Karpas-422 (cell line): ENCODE measurements at regions not wholly inside any gene's neighbourhood (a gene's known extent, or its start where the extent isn't known, plus 50 kb on each side); places are given as distances from the start of the nearest gene placed in this dataset.

Experiments
- DNase-seq: peaks from one replicate; pipeline ENCODE4 v3.0.0-alpha.2; 2015
- H2AFZ ChIP-seq: fragments of 200-600 bp; sonication (generic); 2 replicates; pipeline ENCODE4 v1.6.1; 2014; ENCODE audit warnings: antibody characterized with exemption, low read length, mixed read lengths
- H3K27ac ChIP-seq: fragments of 200-600 bp; sonication (generic); 2 replicates; pipeline ENCODE4 v1.5.1; 2014; ENCODE audit warnings: mild to moderate bottlenecking, low read length, moderate library complexity
- H3K27me3 ChIP-seq: fragments of 200-600 bp; sonication (generic); 2 replicates; pipeline ENCODE4 v1.6.1; 2014; ENCODE audit warnings: low read length, mixed read lengths
- H3K36me3 ChIP-seq: fragments of 200-600 bp; sonication (generic); 2 replicates; pipeline ENCODE4 v1.6.1; 2014; ENCODE audit warnings: low read length, mixed read lengths; ENCODE audit not compliant: insufficient read depth
- H3K4me1 ChIP-seq: fragments of 200-600 bp; sonication (generic); 2 replicates; pipeline ENCODE4 v1.6.1; 2014; ENCODE audit warnings: mild to moderate bottlenecking, low read length, mixed read lengths
- H3K4me2 ChIP-seq: fragments of 200-600 bp; sonication (generic); 2 replicates; pipeline ENCODE4 v1.6.1; 2014; ENCODE audit warnings: low read length, low read depth, mild to moderate bottlenecking; ENCODE audit not compliant: poor library complexity, severe bottlenecking
- H3K4me3 ChIP-seq: fragments of 200-600 bp; sonication (generic); 2 replicates; pipeline ENCODE4 v1.5.1; 2014; ENCODE audit warnings: mild to moderate bottlenecking, antibody characterized with exemption, low read length, mixed read lengths
- H3K79me2 ChIP-seq: fragments of 200-600 bp; sonication (generic); 2 replicates; pipeline ENCODE4 v1.6.1; 2014; ENCODE audit warnings: mild to moderate bottlenecking, low read length, mixed read lengths
- H3K9ac ChIP-seq: fragments of 200-600 bp; sonication (generic); 2 replicates; pipeline ENCODE4 v1.6.0; 2014; ENCODE audit warnings: low read length
- H3K9me2 ChIP-seq: fragments of 200-600 bp; sonication (generic), shearing (Covaris generic); replicated peaks from 2 replicates; pipeline ENCODE4 v1.6.0; 2014; ENCODE audit warnings: mild to moderate bottlenecking, low read length, moderate library complexity; ENCODE audit not compliant: insufficient read depth
- H3K9me3 ChIP-seq: fragments of 300-700, 200-600 bp; sonication (generic); 2 replicates; pipeline ENCODE4 v1.6.1; 2014; ENCODE audit warnings: low read length, mixed read lengths
- H4K20me1 ChIP-seq: fragments of 200-600 bp; sonication (generic); 2 replicates; pipeline ENCODE4 v1.6.1; 2014; ENCODE audit warnings: mild to moderate bottlenecking, antibody characterized with exemption, low read length, low read depth; ENCODE audit not compliant: insufficient read depth

GRCh38 chr7:115224922-115225321 is 303.0 kb downstream of the MDFIC start:
- no peak overlapping the region for H3K27ac ChIP-seq
- H3K9ac ChIP-seq, result no peak overlapping the region
- H3K36me3 ChIP-seq, result no peaks in the 10 kb centered on the region
- no peaks in the 10 kb centered on the region for H4K20me1 ChIP-seq
- H2AFZ ChIP-seq, result no peak overlapping the region
- H3K4me3 ChIP-seq, result no peak overlapping the region
- H3K79me2 ChIP-seq, result no peaks in the 10 kb centered on the region
- H3K27me3 ChIP-seq, result no peaks in the 10 kb centered on the region
- no peak overlapping the region for H3K4me2 ChIP-seq
- H3K4me1 ChIP-seq, result no peaks in the 10 kb centered on the region
- H3K9me3 ChIP-seq, result peaks cover 32% of the 10 kb centered on the region
- DNase-seq, result no peak
- no peaks in the 10 kb centered on the region for H3K9me2 ChIP-seq

GRCh38 chr7:115223959-115224358 is 302.1 kb downstream of the MDFIC start:
- Histone ChIP-seq H3K4me2 (no peak overlapping the region), H4K20me1 (no peaks in the 10 kb centered on the region), H3K4me1 (no peaks in the 10 kb centered on the region), H3K36me3 (no peaks in the 10 kb centered on the region), H3K4me3 (no peak overlapping the region), H2AFZ (no peak overlapping the region), H3K27me3 (no peaks in the 10 kb centered on the region), H3K79me2 (no peaks in the 10 kb centered on the region), H3K9me3 (peaks cover 35% of the 10 kb centered on the region), H3K9me2 (no peaks in the 10 kb centered on the region), H3K9ac (no peak overlapping the region), H3K27ac (no peak overlapping the region)
- DNase-seq, result no peak

- Histone ChIP-seq H3K9ac (no peak overlapping the region), H3K36me3 (no peaks in the 10 kb centered on the region), H4K20me1 (no peaks in the 10 kb centered on the region), H2AFZ (no peak overlapping the region), H3K4me2 (no peak overlapping the region), H3K27ac (no peak overlapping the region), H3K27me3 (no peaks in the 10 kb centered on the region), H3K4me1 (no peaks in the 10 kb centered on the region), H3K9me2 (no peaks in the 10 kb centered on the region), H3K79me2 (no peaks in the 10 kb centered on the region), H3K4me3 (no peak overlapping the region), H3K9me3 (peaks cover 34% of the 10 kb centered on the region)
- no peak for DNase-seq
Observed at GRCh38 chr7:115221456-115221855, 299.6 kb downstream of the MDFIC start.

GRCh38 chr7:115218076-115218475 is 296.2 kb downstream of the MDFIC start:
- peaks cover 30% of the 10 kb centered on the region for H3K9me3 ChIP-seq
- no peaks in the 10 kb centered on the region for H3K9me2 ChIP-seq
- H3K27me3 ChIP-seq, result no peaks in the 10 kb centered on the region
- H3K9ac ChIP-seq, result no peak overlapping the region
- no peak overlapping the region for H3K27ac ChIP-seq
- no peaks in the 10 kb centered on the region for H3K36me3 ChIP-seq
- no peak overlapping the region for H2AFZ ChIP-seq
- no peaks in the 10 kb centered on the region for H3K4me1 ChIP-seq
- no peaks in the 10 kb centered on the region for H4K20me1 ChIP-seq
- H3K4me2 ChIP-seq, result no peak overlapping the region
- DNase-seq, result no peak
- H3K79me2 ChIP-seq, result no peaks in the 10 kb centered on the region
- H3K4me3 ChIP-seq, result no peak overlapping the region

GRCh38 chr7:115217373-115217772 is 295.5 kb downstream of the MDFIC start:
- Histone ChIP-seq H3K9me3 (peaks cover 29% of the 10 kb centered on the region), H3K36me3 (no peaks in the 10 kb centered on the region), H3K79me2 (no peaks in the 10 kb centered on the region), H3K4me1 (no peaks in the 10 kb centered on the region), H4K20me1 (no peaks in the 10 kb centered on the region), H3K4me3 (no peak overlapping the region), H3K27me3 (no peaks in the 10 kb centered on the region), H3K9ac (no peak overlapping the region), H2AFZ (no peak overlapping the region), H3K27ac (no peak overlapping the region), H3K9me2 (no peaks in the 10 kb centered on the region), H3K4me2 (no peak overlapping the region)
- no peak for DNase-seq

- no peaks in the 10 kb centered on the region for H3K4me1 ChIP-seq
- no peak overlapping the region for H3K4me2 ChIP-seq
- no peaks in the 10 kb centered on the region for H3K9me2 ChIP-seq
- H4K20me1 ChIP-seq, result no peaks in the 10 kb centered on the region
- no peak overlapping the region for H3K9ac ChIP-seq
- no peaks in the 10 kb centered on the region for H3K79me2 ChIP-seq
- H3K27ac ChIP-seq, result no peak overlapping the region
- H3K9me3 ChIP-seq, result peaks cover 32% of the 10 kb centered on the region
- no peaks in the 10 kb centered on the region for H3K27me3 ChIP-seq
- H2AFZ ChIP-seq, result no peak overlapping the region
- H3K36me3 ChIP-seq, result no peaks in the 10 kb centered on the region
- H3K4me3 ChIP-seq, result no peak overlapping the region
- no peak for DNase-seq
Observed at GRCh38 chr7:115216652-115217051, 294.8 kb downstream of the MDFIC start.

GRCh38 chr7:115211171-115211570 is 289.3 kb downstream of the MDFIC start:
- peaks cover 26% of the 10 kb centered on the region for H3K9me3 ChIP-seq
- H3K79me2 ChIP-seq, result no peaks in the 10 kb centered on the region
- no peaks in the 10 kb centered on the region for H3K9me2 ChIP-seq
- no peak overlapping the region for H3K27ac ChIP-seq
- no peaks in the 10 kb centered on the region for H3K36me3 ChIP-seq
- no peaks in the 10 kb centered on the region for H3K27me3 ChIP-seq
- H2AFZ ChIP-seq, result no peak overlapping the region
- no peak overlapping the region for H3K9ac ChIP-seq
- H3K4me3 ChIP-seq, result no peak overlapping the region
- no peaks in the 10 kb centered on the region for H3K4me1 ChIP-seq
- H4K20me1 ChIP-seq, result no peaks in the 10 kb centered on the region
- DNase-seq, result no peak
- H3K4me2 ChIP-seq, result no peak overlapping the region

GRCh38 chr7:115210552-115210951 is 288.7 kb downstream of the MDFIC start:
- Histone ChIP-seq H3K9me3 (peaks cover 26% of the 10 kb centered on the region), H4K20me1 (no peaks in the 10 kb centered on the region), H3K27ac (no peak overlapping the region), H2AFZ (no peak overlapping the region), H3K79me2 (no peaks in the 10 kb centered on the region), H3K9ac (no peak overlapping the region), H3K27me3 (no peaks in the 10 kb centered on the region), H3K36me3 (no peaks in the 10 kb centered on the region), H3K4me2 (no peak overlapping the region), H3K4me1 (no peaks in the 10 kb centered on the region), H3K4me3 (no peak overlapping the region), H3K9me2 (no peaks in the 10 kb centered on the region)
- DNase-seq, result no peak
